GM23248 (cell line): ENCODE measurements at regions not wholly inside any gene's neighbourhood (a gene's known extent, or its start where the extent isn't known, plus 50 kb on each side); places are given as distances from the start of the nearest gene placed in this dataset.

Experiments used
- EZH2 ChIP-seq: fragments of 200-600 bp; sonication (generic); IDR thresholded peaks from 2 replicates; pipeline ENCODE4 v1.6.1; 2018; ENCODE audit warnings: antibody characterized with exemption, mild to moderate bottlenecking; ENCODE audit not compliant: insufficient read depth, poor library complexity, severe bottlenecking
- EZH2phosphoT487 ChIP-seq: fragments of 200-600 bp; sonication (generic); IDR thresholded peaks from 2 replicates; pipeline ENCODE4 v1.6.1; 2018; ENCODE audit warnings: antibody characterized with exemption, moderate library complexity, mild to moderate bottlenecking, low read depth; ENCODE audit not compliant: insufficient read depth

DNA sequence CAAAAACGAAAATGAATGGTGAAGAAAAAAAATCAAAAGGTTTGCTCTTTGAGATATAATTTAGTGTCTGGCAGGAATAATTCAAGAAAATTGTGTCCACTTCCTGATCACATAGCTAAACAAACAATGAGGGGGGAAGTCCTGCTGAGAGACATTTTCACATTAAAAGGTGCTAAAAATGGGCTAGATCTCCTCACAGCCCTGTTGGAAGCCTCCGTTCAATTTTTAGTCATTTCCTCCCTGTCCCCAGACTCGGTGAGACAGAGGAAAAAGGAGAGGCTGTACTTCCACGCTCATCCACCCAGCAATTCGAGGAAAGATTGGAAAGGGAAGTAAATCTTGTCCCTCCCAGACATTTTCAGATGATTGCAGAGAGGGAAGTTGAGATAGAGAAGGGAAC is 103.7 kb downstream of the BARHL2 start:
- no peak for TF ChIP-seq EZH2
- no peak for TF ChIP-seq EZH2phosphoT487
